ENCODE measurements at regions not wholly inside any gene's neighbourhood (a gene's known extent, or its start where the extent isn't known, plus 50 kb on each side); places are given as distances from the start of the nearest gene placed in this dataset.

- Histone ChIP-seq H3K9ac (ENCODE audit: low read length) (no peak overlapping the region), H3K9me3 (ENCODE audit: control extremely low read depth in 1 of 3, control insufficient read depth in 2 of 3, insufficient read depth in 1 of 3, low read length in 2 of 3) (peaks cover 0 to 5% (median 0%) of the 10 kb centered on the region in 3 donors), H3K27ac (ENCODE audit: low read length in 2 of 2) (no peak overlapping the region), H3K27me3 (replicated peaks in 1 of 4; ENCODE audit: control extremely low read depth in 1 of 4, control insufficient read depth in 3 of 4, insufficient read depth in 4 of 4, low read length in 3 of 4) (no peaks in the 10 kb centered on the region), H4K20me1 (ENCODE audit: control insufficient read depth, insufficient read depth, low read length, poor library complexity, severe bottlenecking) (no peaks in the 10 kb centered on the region), H3K36me3 (replicated peaks in 1 of 2; ENCODE audit: control extremely low read depth in 1 of 2, control insufficient read depth in 1 of 2, extremely low read depth in 1 of 2, insufficient read depth in 2 of 2, low read length in 1 of 2) (no peaks in the 10 kb centered on the region), H3K4me3 (ENCODE audit: control extremely low read depth in 1 of 5, extremely low read depth in 1 of 5, insufficient read depth in 1 of 5, low read depth in 2 of 5, low read length in 4 of 5) (no peak overlapping the region), H3K79me2 (ENCODE audit: control insufficient read depth, insufficient read depth, low read length) (no peaks in the 10 kb centered on the region), H2AFZ (ENCODE audit: insufficient read depth, low read depth, low read length, poor library complexity, severe bottlenecking) (peak overlapping the region; percentile 2), H3K4me2 (replicated peaks; ENCODE audit: low read depth, low read length, poor library complexity, severe bottlenecking) (peak overlapping the region; percentile 24), H3K4me1 (ENCODE audit: control insufficient read depth in 2 of 2, insufficient read depth in 2 of 2, low read length in 2 of 2) (peaks cover 24 to 33% of the 10 kb centered on the region in 2 donors)
- ChIA-PET CTCF (interaction anchor here (1.4 kb wide), 1 partner anchor 10 kb away, joined by 4 read pairs; no protein-coding TSS in a partner anchor), POLR2A (no interaction called here)
- intact Hi-C loops (cut with micrococcal nuclease): no loop called here
- Mint-ChIP-seq H3K27ac (peak overlapping the region; percentile 29), H3K4me3 (peak overlapping the region; percentile 62), H3K27me3 (no peaks in the 10 kb centered on the region), H3K4me1 (peaks cover 38% of the 10 kb centered on the region), H3K9me3 (ENCODE audit: insufficient read depth) (no peaks in the 10 kb centered on the region)
- ATAC-seq (ENCODE audit: low read depth): no peak
- 61% methylated on average over 5 of the region's 9 CpGs for WGBS (ENCODE audit: insufficient coverage)
- TF ChIP-seq EZH2 (IDR thresholded peaks at IDR 0.05; ENCODE audit: borderline replicate concordance, insufficient read depth, low read depth, low read length, poor library complexity, severe bottlenecking) (no peak), CTCF (IDR thresholded peaks at IDR 0.05) (no peak)
- no peak for DNase-seq
Measured at GRCh38 chr12:24741216-24741615, 207.7 kb downstream of the BCAT1 start.

DNA sequence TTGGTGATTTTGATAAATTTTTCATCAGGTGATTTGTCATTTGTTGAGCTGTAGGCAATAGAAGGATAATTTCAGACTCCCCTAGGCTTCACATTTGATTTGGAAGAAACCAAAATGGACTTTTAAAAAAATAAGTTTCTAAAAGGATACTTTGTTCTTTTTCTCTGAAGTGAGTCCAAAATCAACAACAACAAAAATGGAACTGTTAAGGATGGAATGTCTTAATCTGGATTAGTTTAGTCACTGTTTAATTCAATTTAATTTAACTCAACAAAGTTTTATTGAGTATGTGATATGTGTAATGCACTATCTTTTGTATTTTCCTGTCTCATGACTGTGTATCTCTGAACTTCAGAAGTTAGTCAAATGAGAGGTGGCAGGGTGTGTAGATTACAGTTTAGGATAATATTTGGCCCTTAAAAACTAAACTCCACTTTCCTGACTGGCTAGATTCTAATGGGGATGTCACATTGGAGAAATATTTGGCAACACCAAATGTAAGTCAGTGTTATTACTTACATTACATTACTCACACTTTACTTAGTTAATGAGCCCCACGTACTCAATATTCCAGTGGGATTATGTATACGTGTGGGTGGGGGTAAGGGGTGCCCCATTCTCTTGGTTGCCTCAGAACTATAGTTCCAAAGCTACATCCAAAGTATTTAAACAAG lies 209.7 kb downstream of the BCAT1 start:
- POLR2A ChIA-PET: no interaction called here
- no peaks in the 10 kb centered on the region for H3K36me3 ChIP-seq (replicated peaks in 1 of 2; ENCODE audit: control extremely low read depth in 1 of 2, control insufficient read depth in 1 of 2, extremely low read depth in 1 of 2, insufficient read depth in 2 of 2, low read length in 1 of 2)
- no peaks in the 10 kb centered on the region for H3K27me3 Mint-ChIP-seq
- H3K4me3 Mint-ChIP-seq: no peak overlapping the region
- DNase-seq (no peak), ATAC-seq (ENCODE audit: low read depth) (no peak)
- H3K9me3 Mint-ChIP-seq (ENCODE audit: insufficient read depth): no peaks in the 10 kb centered on the region
- CTCF ChIA-PET: no interaction called here
- no peak overlapping the region for H3K27ac Mint-ChIP-seq
- no CpG with 5 or more reads among the region's 2 CpGs for WGBS (ENCODE audit: insufficient coverage)
- intact Hi-C loops (cut with micrococcal nuclease): no loop called here
- peaks cover 48% of the 10 kb centered on the region for H3K4me1 Mint-ChIP-seq
- TF ChIP-seq EZH2 (IDR thresholded peaks at IDR 0.05; ENCODE audit: borderline replicate concordance, insufficient read depth, low read depth, low read length, poor library complexity, severe bottlenecking) (no peak), CTCF (IDR thresholded peaks at IDR 0.05) (no peak)
- no peak overlapping the region for H3K9ac ChIP-seq (ENCODE audit: low read length)
- no peak overlapping the region for H3K4me2 ChIP-seq (replicated peaks; ENCODE audit: low read depth, low read length, poor library complexity, severe bottlenecking)
- peaks cover 0 to 5% (median 0%) of the 10 kb centered on the region in 3 donors for H3K9me3 ChIP-seq (ENCODE audit: control extremely low read depth in 1 of 3, control insufficient read depth in 2 of 3, insufficient read depth in 1 of 3, low read length in 2 of 3)
- peaks cover 24 to 33% of the 10 kb centered on the region in 2 donors for H3K4me1 ChIP-seq (ENCODE audit: control insufficient read depth in 2 of 2, insufficient read depth in 2 of 2, low read length in 2 of 2)
- no peaks in the 10 kb centered on the region for H3K27me3 ChIP-seq (replicated peaks in 1 of 4; ENCODE audit: control extremely low read depth in 1 of 4, control insufficient read depth in 3 of 4, insufficient read depth in 4 of 4, low read length in 3 of 4)
- H2AFZ ChIP-seq (ENCODE audit: insufficient read depth, low read depth, low read length, poor library complexity, severe bottlenecking): no peak overlapping the region
- no peaks in the 10 kb centered on the region for H4K20me1 ChIP-seq (ENCODE audit: control insufficient read depth, insufficient read depth, low read length, poor library complexity, severe bottlenecking)
- H3K27ac ChIP-seq (ENCODE audit: low read length in 2 of 2): no peak overlapping the region
- no peak overlapping the region for H3K4me3 ChIP-seq (ENCODE audit: control extremely low read depth in 1 of 5, extremely low read depth in 1 of 5, insufficient read depth in 1 of 5, low read depth in 2 of 5, low read length in 4 of 5)
- no peaks in the 10 kb centered on the region for H3K79me2 ChIP-seq (ENCODE audit: control insufficient read depth, insufficient read depth, low read length)
